ENCODE measurements at regions not wholly inside any gene's neighbourhood (a gene's known extent, or its start where the extent isn't known, plus 50 kb on each side); places are given as distances from the start of the nearest gene placed in this dataset.

DNA sequence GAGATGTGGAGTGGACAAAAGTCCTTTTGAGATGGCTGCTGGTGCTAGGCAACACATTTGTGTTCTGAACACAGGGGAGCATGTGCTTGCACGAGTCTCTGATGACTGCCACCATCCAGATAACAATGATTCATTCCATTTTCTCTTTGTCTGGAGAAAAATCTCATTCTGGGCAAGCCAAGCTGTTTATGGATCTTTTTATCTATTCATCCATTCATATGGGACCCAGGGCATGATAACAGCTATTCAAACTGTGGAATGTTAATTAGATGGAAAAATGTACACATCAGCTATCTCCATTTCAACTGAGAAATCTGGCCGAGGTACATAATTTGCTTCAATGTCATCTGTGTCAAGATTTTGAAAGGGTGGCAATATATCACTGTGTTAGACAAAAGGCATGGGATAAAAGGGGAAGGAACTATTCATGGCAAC lies 117.5 kb upstream of the ZBED5 start:
- TF ChIP-seq, protein P1, sequence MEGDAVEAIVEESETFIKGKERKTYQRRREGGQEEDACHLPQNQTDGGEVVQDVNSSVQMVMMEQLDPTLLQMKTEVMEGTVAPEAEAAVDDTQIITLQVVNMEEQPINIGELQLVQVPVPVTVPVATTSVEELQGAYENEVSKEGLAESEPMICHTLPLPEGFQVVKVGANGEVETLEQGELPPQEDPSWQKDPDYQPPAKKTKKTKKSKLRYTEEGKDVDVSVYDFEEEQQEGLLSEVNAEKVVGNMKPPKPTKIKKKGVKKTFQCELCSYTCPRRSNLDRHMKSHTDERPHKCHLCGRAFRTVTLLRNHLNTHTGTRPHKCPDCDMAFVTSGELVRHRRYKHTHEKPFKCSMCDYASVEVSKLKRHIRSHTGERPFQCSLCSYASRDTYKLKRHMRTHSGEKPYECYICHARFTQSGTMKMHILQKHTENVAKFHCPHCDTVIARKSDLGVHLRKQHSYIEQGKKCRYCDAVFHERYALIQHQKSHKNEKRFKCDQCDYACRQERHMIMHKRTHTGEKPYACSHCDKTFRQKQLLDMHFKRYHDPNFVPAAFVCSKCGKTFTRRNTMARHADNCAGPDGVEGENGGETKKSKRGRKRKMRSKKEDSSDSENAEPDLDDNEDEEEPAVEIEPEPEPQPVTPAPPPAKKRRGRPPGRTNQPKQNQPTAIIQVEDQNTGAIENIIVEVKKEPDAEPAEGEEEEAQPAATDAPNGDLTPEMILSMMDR (IDR thresholded peaks at IDR 0.05; ENCODE audit: borderline replicate concordance, extremely low read depth, low read length, poor library complexity, severe bottlenecking): no peak
- no peak for TF ChIP-seq EZH2 (IDR thresholded peaks at IDR 0.05; ENCODE audit: borderline replicate concordance, low read depth, low read length, severe bottlenecking)

Data from DND-41 (cell line).